ENCODE measurements at regions not wholly inside any gene's neighbourhood (a gene's known extent, or its start where the extent isn't known, plus 50 kb on each side); places are given as distances from the start of the nearest gene placed in this dataset.
"Not testable (repeated sequence)": the region's sequence is repeated elsewhere in the genome, so short reads cannot be mapped to it uniquely, and the experiment has no call there.

DNA sequence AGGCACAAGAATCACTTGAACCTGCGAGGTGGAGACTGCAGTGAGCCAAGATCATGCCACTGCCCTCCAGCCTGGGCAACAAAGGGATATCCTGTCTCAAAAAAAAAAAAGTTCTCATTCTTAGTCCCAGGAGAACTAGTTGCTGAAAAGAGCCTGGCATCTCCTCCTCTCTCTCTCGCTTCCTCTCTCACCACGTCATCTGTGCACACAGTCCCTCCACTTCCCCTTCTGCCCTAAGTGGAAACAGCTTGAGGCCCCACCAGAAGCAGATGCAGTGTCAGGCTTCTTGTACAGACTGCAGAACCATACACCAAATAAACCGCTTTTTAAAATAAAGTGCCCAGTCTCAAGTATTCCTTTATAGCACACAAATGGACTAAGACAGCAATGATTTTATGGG, 175.3 kb downstream of the NPIPA8 start:
- ATAC-seq; DNase-seq (ENCODE audit: missing footprints); intact Hi-C loops (cut with DNase I): not testable (repeated sequence)

- intact Hi-C loops (cut with DNase I); ATAC-seq; DNase-seq (ENCODE audit: missing footprints): not testable (repeated sequence)
Observed at GRCh38 chr16:18159185-18159584, 177.4 kb downstream of the NPIPA8 start.

DNA sequence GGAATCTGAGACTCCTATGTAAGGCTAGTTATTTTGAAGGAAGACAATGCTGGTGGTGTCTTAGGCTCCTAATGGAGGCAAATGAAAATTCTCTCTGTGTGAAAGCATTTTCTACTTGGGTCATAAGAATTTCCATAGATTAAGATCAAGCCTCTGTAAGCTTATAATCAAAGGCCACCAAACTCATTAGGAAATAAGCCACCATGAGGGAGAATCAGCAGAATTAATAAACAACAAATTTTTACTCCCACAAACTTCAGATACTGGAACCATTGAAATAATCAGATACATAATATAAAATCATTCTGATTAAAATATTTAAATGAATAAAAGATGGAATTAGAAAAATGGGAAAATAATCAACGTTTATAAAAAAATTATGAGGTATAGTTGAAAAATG, 178.7 kb downstream of the NPIPA8 start:
- DNase-seq (ENCODE audit: missing footprints); ATAC-seq; intact Hi-C loops (cut with DNase I): not testable (repeated sequence)

GRCh38 chr16:18152832-18153231, 183.7 kb downstream of the NPIPA8 start:
- DNase-seq (ENCODE audit: missing footprints); intact Hi-C loops (cut with DNase I); ATAC-seq: not testable (repeated sequence)

GRCh38 chr16:18148132-18148531, 188.4 kb downstream of the NPIPA8 start:
- DNase-seq (ENCODE audit: missing footprints); intact Hi-C loops (cut with DNase I); ATAC-seq: not testable (repeated sequence)

- ATAC-seq; intact Hi-C loops (cut with DNase I); DNase-seq (ENCODE audit: missing footprints): not testable (repeated sequence)
Observed at GRCh38 chr16:18146601-18147142, 189.9 kb downstream of the NPIPA8 start.

- DNase-seq (ENCODE audit: missing footprints); intact Hi-C loops (cut with DNase I): not testable (repeated sequence)
- peak; percentile 60 for ATAC-seq
Observed at GRCh38 chr16:18142066-18142465, 194.5 kb downstream of the NPIPA8 start.

- DNase-seq (ENCODE audit: missing footprints); ATAC-seq; intact Hi-C loops (cut with DNase I): not testable (repeated sequence)
Observed at GRCh38 chr16:18136288-18136687, 200.2 kb downstream of the NPIPA8 start.

DNA sequence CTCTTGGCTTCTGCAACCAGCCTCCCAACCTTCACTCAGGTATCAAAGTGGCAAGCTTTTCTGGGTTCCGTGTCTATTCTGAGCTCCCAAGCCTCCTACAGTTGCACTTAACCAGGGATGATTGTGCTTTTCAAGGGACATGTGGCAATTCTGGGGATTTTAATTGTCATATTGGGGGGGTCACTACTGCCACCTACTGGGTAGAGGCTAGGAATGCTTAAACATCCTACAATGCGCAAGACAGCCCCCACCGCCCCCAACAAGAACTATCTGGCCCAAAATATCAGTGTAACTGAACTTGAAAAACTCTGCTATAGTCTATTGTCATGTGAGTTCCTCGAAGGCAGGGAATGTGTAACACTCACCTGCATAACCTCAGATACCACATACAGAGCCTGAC, 201.5 kb downstream of the NPIPA8 start:
- intact Hi-C loops (cut with DNase I); ATAC-seq: not testable (repeated sequence)

DNA sequence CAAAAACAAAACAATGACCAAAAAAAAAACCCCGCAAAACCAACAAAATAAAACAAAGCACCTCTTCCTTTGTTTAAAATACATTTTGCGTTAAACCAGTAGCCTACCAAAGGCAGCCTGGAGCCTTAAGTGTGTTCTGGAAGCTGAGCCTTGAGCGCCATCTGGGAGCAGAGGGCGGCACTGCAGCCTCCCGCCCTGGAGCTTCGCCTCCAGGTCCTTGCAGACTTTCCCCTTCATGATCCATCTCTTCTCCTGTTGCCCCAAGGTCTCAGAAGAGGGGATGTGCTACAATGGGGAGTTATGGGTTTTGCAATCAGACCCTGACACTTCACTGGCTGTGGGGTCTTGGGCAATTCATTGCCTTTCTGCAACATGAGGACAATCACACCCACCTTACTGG, 204.9 kb downstream of the NPIPA8 start:
- DNase-seq (ENCODE audit: missing footprints); intact Hi-C loops (cut with DNase I); ATAC-seq: not testable (repeated sequence)

More for the DNA sequence above, 201.5 kb downstream of the NPIPA8 start:
- not testable (repeated sequence) for DNase-seq (ENCODE audit: missing footprints)

DNA sequence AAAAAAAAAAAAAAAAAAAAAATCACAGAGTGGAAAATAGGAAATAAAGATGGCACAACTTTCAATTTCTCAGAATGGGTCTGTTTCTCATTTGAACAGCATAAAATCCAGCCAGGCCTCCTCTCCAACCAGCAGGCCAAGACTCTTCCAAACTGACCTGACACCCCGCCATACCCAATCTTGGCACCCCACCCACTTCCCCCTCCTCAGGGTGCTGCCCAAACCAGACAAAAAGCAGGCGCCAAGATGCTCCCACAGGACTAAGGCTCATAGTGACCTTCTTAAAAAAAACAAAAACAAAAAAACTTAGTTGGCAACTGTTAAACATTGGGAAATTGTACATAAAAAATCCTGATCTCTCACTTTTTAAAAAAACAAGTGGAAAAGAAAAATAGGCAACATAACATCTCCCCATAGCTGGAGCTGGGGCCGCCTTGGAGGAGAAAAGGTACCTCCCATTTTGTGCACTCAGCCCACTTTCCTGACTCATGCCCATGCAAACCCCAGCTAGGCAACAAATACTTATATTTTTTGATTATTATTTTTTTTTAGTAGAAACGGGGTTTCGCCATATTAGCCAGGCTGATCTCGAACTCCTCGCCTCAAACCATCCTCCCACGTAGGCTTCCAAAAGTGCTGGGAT, 205.9 kb downstream of the NPIPA8 start:
- ATAC-seq; DNase-seq (ENCODE audit: missing footprints); intact Hi-C loops (cut with DNase I): not testable (repeated sequence)

- DNase-seq (ENCODE audit: missing footprints); ATAC-seq: not testable (repeated sequence)
Observed at GRCh38 chr16:18127033-18127432, 209.5 kb downstream of the NPIPA8 start.

DNA sequence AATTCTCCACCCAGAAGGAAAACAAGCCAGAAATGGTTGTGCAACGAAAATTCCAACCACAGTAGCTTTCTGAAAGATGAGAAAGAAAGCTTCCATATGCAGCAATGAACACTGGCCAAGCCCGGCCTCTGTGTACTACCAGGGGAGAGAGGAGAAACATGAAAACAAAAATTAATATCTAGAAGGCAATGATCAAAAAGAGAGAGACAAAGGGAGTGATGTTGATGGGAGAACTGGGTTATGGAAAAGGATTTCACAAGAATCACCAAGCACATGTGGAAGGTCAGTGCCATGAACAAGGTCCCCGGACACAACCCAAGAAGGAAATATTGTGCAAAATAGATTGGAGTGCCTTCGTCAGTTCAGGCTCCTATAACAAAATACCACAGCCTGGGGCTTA, 217.4 kb downstream of the NPIPA8 start:
- peak; percentile 39 for ATAC-seq
- DNase-seq (ENCODE audit: missing footprints); intact Hi-C loops (cut with DNase I): not testable (repeated sequence)

More at GRCh38 chr16:18127033-18127432, 209.5 kb downstream of the NPIPA8 start:
- intact Hi-C loops (cut with DNase I), result not testable (repeated sequence)

- DNase-seq (ENCODE audit: missing footprints); intact Hi-C loops (cut with DNase I): not testable (repeated sequence)
- ATAC-seq, result peak; percentile 20
Observed at GRCh38 chr16:18118684-18119083, 217.9 kb downstream of the NPIPA8 start.

DNA sequence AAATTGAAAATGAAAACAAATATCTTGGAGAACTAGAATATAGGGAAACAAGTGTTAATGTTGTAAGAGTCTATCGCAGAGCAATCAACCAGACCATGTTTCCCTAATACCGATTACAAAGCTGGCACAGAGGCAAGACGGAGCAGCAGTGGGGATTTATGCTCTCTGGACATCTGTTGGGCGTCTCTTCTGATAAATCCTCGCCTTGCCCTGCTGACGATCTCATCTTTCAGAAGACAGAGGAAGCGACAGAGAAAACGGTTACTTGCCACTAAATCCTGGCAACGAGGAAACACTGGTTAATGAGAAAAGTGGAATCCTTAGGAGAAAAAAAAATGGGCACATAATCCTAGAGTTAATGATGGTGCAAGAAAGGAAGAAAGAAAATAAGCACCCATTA, 218.5 kb downstream of the NPIPA8 start:
- DNase-seq (ENCODE audit: missing footprints), result peak; percentile 27
- ATAC-seq; intact Hi-C loops (cut with DNase I): not testable (repeated sequence)

DNA sequence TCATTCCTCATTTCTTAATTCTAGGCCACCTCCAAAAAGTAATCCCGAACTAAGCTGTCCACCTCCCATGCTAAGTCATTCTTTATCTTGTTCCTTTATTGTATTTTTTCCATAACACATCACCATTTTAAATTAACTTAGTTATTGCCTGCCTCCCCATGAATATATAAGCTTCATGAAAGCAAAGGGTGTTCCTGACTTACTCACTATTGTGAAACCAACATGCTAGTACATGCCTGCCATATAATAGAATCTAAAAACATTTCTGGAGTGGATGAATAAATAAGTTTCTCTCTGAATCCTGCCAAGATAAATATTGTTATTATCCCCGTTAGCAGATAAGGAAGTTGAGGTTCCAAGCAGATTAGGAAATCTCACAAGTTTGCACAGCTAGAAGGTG, 232.1 kb downstream of the NPIPA8 start:
- intact Hi-C loops (cut with DNase I); DNase-seq (ENCODE audit: missing footprints); ATAC-seq: not testable (repeated sequence)

DNA sequence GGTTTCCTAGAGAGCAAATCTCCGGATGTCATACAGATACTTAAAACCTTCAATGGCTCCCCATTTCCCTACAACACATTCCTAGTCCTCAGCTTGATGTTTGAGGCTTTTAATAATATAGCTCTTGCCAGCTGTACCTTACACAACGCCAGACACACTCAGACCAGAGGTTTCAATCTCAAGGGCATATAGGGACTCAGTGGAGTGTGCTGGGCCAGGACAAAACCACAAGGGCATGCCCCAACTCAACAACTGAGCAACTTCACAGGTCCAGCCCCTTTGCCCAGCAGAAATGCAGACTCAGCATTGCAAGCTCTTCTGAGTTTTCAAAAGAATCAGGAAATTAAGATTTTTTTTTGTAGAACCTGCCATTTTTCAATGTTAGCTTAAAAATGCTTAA, 235.5 kb downstream of the NPIPA8 start:
- ATAC-seq; DNase-seq (ENCODE audit: missing footprints); intact Hi-C loops (cut with DNase I): not testable (repeated sequence)

GRCh38 chr16:18092605-18093004, 243.9 kb downstream of the NPIPA8 start:
- ATAC-seq; intact Hi-C loops (cut with DNase I); DNase-seq (ENCODE audit: missing footprints): not testable (repeated sequence)

GRCh38 chr16:18080658-18081363, 255.7 kb downstream of the NPIPA8 start:
- intact Hi-C loops (cut with DNase I); ATAC-seq; DNase-seq (ENCODE audit: missing footprints): not testable (repeated sequence)
